Activated naive CD8-positive, alpha-beta T cell treated with anti-CD3 and anti-CD28 coated beads, Interleukin-2, amount 10 ng/mL, durations not matched to agents 7 days and 5 days (primary cell): ENCODE measurements at regions not wholly inside any gene's neighbourhood (a gene's known extent, or its start where the extent isn't known, plus 50 kb on each side); places are given as distances from the start of the nearest gene placed in this dataset.
"Not testable (repeated sequence)": the region's sequence is repeated elsewhere in the genome, so short reads cannot be mapped to it uniquely, and the experiment has no call there.

ENCODE experiments used
- ATAC-seq: fragments of 150-1000 bp; cut with Tn5 transposase; one replicate; pipeline ENCODE4 v1.10.0; 2021; ENCODE audit warnings: low read depth, moderate library complexity
- POLR2A ChIA-PET: fragments of 350-600 bp; sonication (Branson Sonifier 250); formaldehyde crosslinking; loops from one replicate; lab custom pipeline; 2021; ENCODE audit warnings: antibody characterized with exemption; lab: Charles Lee
- DNase-seq: peaks from one replicate; pipeline ENCODE4 v3.0.0; 2021
- H3K27ac Mint-ChIP-seq: one replicate; pipeline ENCODE4 v1.8.0; 2022; ENCODE audit warnings: mild to moderate bottlenecking, mixed read lengths
- H3K27me3 Mint-ChIP-seq: one replicate; pipeline ENCODE4 v1.8.0; 2022; ENCODE audit warnings: mild to moderate bottlenecking, moderate library complexity, mixed read lengths
- H3K36me3 Mint-ChIP-seq: one replicate; pipeline ENCODE4 v1.8.0; 2021; ENCODE audit warnings: mild to moderate bottlenecking, mixed read lengths
- H3K4me1 Mint-ChIP-seq: one replicate; pipeline ENCODE4 v1.8.0; 2021; ENCODE audit warnings: mixed read lengths
- H3K4me3 Mint-ChIP-seq: one replicate; pipeline ENCODE4 v1.8.0; 2022; ENCODE audit warnings: mild to moderate bottlenecking, moderate library complexity, mixed read lengths
- H3K9me3 Mint-ChIP-seq: one replicate; pipeline ENCODE4 v1.8.0; 2021; ENCODE audit warnings: mixed read lengths

DNA sequence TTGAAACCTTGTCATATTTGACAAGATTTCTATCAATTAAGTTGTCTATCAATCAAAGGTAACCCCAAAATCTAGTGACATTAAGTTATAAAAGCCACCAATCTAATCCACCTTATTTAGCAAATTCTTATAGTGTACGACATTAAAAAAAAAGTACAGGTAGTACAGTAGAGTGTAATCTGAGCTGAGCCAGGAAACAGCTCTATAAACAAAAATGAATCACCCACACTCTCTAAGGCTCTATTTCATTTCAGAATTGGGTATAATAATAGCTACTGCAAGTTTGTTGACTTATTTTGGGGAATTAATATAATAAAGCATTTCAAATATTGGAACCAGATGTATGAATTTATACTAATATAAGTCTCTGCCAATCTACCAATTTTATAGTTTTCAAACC lies 342.4 kb upstream of the FLRT2 start:
- POLR2A ChIA-PET: no interaction called here
- DNase-seq (no peak), ATAC-seq (no peak)
- Mint-ChIP-seq H3K36me3 (no peaks in the 10 kb centered on the region), H3K27ac (no peak overlapping the region), H3K4me3 (no peak overlapping the region), H3K9me3 (peaks cover 1% of the 10 kb centered on the region), H3K4me1 (no peaks in the 10 kb centered on the region), H3K27me3 (no peaks in the 10 kb centered on the region)

DNA sequence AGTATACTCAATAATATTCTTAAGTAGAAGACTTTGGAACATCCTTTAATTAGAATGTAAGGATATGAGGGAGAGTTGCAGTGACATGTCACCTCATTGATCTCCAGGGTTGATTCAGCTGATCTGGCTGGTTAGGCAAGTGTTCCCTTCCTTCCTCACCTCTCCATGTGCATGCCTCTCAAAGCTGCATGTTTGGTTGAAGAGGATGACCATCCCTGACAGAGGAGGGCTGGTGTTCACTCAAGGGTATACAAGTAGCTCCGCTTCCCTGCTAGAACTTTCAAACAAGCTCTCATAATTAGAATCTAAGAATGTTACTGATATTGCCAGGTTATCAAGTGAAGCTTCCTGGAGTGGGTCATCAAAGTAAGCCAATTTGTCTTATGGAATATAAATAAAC lies 341.1 kb upstream of the FLRT2 start:
- H3K27me3 Mint-ChIP-seq: no peaks in the 10 kb centered on the region
- H3K4me3 Mint-ChIP-seq: no peak overlapping the region
- ATAC-seq (no peak), DNase-seq (no peak)
- no peaks in the 10 kb centered on the region for H3K36me3 Mint-ChIP-seq
- H3K9me3 Mint-ChIP-seq: peaks cover 3% of the 10 kb centered on the region
- no peaks in the 10 kb centered on the region for H3K4me1 Mint-ChIP-seq
- H3K27ac Mint-ChIP-seq: no peak overlapping the region
- POLR2A ChIA-PET: no interaction called here

DNA sequence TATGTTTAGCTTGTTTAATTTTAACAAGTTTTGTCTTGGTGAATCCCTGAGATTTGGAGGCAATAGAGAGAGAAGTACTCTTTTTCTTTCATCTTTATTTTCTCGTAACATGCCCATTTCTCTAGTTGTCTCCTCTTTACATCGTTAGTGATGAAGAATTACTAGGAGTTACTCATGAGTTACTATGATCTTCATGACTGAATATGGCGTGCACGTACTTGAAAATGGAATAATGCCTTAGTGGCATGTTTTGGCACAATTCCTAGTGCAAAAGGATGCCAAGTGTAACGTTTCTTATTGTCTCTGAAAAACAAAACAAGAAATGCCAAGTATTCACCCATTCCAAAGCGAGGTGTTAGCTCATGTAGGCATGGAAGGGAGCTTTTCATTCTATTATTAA lies 340.7 kb upstream of the FLRT2 start:
- ATAC-seq, H3K27ac Mint-ChIP-seq, DNase-seq, H3K36me3 Mint-ChIP-seq, H3K9me3 Mint-ChIP-seq, H3K4me3 Mint-ChIP-seq, H3K27me3 Mint-ChIP-seq, POLR2A ChIA-PET, H3K4me1 Mint-ChIP-seq: not testable (repeated sequence)

DNA sequence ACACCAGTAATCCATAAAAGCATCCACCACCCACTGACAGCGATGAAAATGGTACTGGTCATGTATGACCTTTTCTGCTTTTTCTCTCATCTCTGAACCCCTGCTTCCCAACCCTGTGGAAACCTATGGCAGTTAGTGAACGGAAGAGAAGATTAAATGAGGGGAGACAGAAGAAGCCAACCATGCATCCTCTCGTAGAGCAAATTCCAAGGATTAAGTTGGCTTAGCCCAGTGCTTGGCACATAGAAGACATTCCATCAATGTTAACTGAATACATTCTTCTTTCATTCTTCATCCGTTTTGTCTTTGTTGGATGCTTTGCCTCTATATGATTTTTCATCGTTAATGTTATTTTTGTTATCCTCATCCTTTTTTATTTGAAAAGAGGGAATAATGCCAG lies 339.7 kb upstream of the FLRT2 start:
- Mint-ChIP-seq H3K36me3 (no peaks in the 10 kb centered on the region), H3K27me3 (no peaks in the 10 kb centered on the region), H3K9me3 (peaks cover 3% of the 10 kb centered on the region), H3K4me3 (no peak overlapping the region), H3K4me1 (no peaks in the 10 kb centered on the region), H3K27ac (no peak overlapping the region)
- POLR2A ChIA-PET: no interaction called here
- ATAC-seq (no peak), DNase-seq (no peak)

DNA sequence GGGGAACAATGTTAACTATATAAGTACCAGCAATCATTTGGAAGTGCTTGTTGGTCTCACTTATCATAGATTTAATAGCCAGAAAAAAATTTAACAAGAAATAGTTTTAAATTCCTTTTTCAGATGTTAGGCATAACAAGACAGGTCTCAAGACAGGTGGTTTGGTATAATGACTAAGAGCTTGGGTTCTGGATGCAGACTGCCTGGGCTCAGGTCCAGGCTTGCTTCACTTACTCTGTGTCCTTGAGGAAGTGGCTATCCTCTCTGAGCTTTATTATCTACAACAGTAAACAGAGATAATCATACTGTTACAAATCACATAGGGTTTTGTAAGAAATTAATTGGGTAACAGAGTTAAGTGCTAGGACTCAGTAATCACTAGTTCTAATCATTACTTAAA lies 338.0 kb upstream of the FLRT2 start:
- H3K4me1 Mint-ChIP-seq: no peaks in the 10 kb centered on the region
- H3K4me3 Mint-ChIP-seq: no peak overlapping the region
- no peaks in the 10 kb centered on the region for H3K27me3 Mint-ChIP-seq
- H3K9me3 Mint-ChIP-seq: peaks cover 3% of the 10 kb centered on the region
- POLR2A ChIA-PET: no interaction called here
- H3K36me3 Mint-ChIP-seq: no peaks in the 10 kb centered on the region
- no peak for ATAC-seq
- no peak for DNase-seq
- no peak overlapping the region for H3K27ac Mint-ChIP-seq

DNA sequence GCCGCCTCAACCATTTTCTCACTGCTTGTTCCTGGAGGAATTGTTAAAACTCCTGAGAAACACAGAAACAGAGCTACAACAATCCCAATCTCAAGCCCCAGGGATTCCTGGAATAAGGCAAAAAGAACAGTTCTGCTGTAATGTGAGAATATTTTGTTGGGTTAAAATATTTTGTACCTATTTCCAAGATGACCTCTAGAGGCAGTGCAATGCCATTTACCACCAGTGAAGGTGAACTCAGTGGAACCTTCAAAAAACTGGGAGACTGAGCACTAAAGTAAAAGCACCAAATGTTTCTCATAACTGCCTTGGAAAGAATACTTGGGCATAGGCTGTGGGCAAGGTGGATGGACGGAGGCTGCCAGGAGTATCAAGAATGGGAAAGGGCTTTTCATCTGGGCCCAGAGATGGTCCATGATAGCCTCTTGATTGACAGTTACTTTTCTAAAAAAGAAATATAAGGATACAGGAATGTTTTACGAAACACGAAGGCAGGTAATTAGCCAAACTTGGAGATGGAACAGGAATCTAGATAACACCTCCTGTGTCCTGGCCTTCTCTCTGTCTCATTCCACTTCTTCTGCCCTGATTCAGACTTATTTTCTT lies 334.0 kb upstream of the FLRT2 start:
- ATAC-seq (no peak), DNase-seq (no peak)
- no peaks in the 10 kb centered on the region for H3K4me1 Mint-ChIP-seq
- H3K27me3 Mint-ChIP-seq: no peaks in the 10 kb centered on the region
- no peaks in the 10 kb centered on the region for H3K36me3 Mint-ChIP-seq
- POLR2A ChIA-PET: no interaction called here
- H3K27ac Mint-ChIP-seq: no peak overlapping the region
- peaks cover 4% of the 10 kb centered on the region for H3K9me3 Mint-ChIP-seq
- no peak overlapping the region for H3K4me3 Mint-ChIP-seq

DNA sequence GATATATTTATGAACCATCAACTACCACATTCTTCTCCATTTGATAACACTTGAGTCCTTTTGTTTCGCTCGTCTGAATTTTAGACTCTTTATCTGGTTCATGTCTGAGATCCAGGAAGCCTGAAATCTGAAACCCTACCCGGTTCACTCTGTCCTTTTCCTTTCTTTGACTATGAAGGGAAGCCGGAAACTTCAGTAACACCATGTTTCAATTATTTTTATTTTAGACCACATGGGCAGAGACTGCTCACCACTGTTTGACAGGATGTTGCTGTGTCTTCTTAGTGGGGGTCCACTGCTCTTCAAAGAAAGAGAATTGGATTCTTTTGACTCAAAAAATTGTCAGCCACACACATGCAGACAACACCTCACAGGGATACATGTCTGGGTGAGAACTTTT lies 331.9 kb upstream of the FLRT2 start:
- H3K27me3 Mint-ChIP-seq: no peaks in the 10 kb centered on the region
- POLR2A ChIA-PET: no interaction called here
- ATAC-seq: no peak

DNA sequence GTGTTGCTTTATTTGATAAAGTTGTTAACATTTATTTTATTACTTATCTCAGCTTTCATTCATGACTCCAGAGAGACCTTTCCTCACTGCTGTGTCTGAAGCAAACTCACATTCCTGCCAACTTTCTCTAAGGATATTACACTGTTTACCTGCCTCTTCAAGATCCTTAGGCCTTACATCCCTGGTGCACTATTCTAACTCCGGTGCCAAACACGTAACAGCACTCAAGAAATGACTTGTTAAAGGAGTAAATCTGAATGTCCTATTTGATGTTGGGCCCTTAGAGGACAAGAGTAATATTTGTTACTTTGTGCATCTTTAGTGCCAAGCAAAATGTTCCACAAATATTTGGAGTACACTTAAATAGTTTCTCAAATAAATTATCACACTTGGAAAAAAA lies 324.1 kb upstream of the FLRT2 start:
- Mint-ChIP-seq H3K27ac (no peak overlapping the region), H3K4me3 (no peak overlapping the region), H3K4me1 (no peaks in the 10 kb centered on the region), H3K9me3 (no peaks in the 10 kb centered on the region), H3K27me3 (no peaks in the 10 kb centered on the region), H3K36me3 (no peaks in the 10 kb centered on the region)
- no peak for ATAC-seq
- POLR2A ChIA-PET: no interaction called here
- DNase-seq: no peak

More for the DNA sequence above, 331.9 kb upstream of the FLRT2 start:
- Mint-ChIP-seq H3K36me3 (no peaks in the 10 kb centered on the region), H3K9me3 (peaks cover 4% of the 10 kb centered on the region), H3K4me3 (no peak overlapping the region), H3K27ac (no peak overlapping the region), H3K4me1 (no peaks in the 10 kb centered on the region)
- no peak for DNase-seq

DNA sequence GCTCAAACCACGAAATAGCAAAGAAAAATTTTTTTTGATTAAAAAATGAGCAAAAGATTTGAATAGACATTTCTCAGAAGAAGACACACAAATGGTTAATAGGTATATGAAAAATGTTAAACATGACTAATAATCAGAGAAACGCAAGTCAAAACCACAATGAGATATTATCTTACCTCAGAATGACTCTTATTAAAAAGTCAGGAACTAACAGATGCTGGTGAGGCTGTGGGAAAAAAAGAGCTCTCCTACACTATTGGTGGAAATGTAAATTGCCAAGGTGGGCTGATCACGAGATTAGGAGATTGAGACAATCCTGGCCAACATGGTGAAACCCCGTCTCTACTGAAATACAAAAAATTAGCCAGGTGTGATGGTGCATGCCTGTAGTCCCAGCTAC lies 315.5 kb upstream of the FLRT2 start:
- no peak overlapping the region for H3K27ac Mint-ChIP-seq
- H3K4me3 Mint-ChIP-seq: no peak overlapping the region
- no peaks in the 10 kb centered on the region for H3K27me3 Mint-ChIP-seq
- no peaks in the 10 kb centered on the region for H3K36me3 Mint-ChIP-seq
- H3K4me1 Mint-ChIP-seq: no peaks in the 10 kb centered on the region
- ATAC-seq: no peak
- POLR2A ChIA-PET: no interaction called here
- DNase-seq: no peak
- peaks cover 4% of the 10 kb centered on the region for H3K9me3 Mint-ChIP-seq

DNA sequence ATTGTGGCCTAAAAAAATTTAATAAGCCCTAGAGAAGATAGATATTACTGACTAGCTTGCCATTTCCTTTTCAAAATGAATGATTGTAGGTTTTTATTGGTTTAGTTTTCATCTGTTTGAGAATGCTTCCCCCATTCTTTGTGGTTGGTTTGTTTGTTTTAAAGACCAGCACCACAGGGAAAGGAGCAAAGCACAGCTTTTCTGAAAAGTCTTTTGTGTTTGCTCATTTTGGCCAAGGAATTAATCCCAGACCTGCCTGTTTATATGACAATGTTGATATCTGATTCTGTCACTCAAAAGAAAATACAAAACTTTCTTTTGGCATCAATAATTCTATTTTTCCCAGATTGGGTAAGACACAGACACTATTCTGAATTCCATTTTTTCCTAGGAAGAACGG lies 312.5 kb upstream of the FLRT2 start:
- POLR2A ChIA-PET: no interaction called here
- Mint-ChIP-seq H3K4me3 (no peak overlapping the region), H3K4me1 (no peaks in the 10 kb centered on the region), H3K27me3 (no peaks in the 10 kb centered on the region), H3K27ac (no peak overlapping the region), H3K36me3 (no peaks in the 10 kb centered on the region), H3K9me3 (peaks cover 4% of the 10 kb centered on the region)
- no peak for ATAC-seq
- DNase-seq: no peak

DNA sequence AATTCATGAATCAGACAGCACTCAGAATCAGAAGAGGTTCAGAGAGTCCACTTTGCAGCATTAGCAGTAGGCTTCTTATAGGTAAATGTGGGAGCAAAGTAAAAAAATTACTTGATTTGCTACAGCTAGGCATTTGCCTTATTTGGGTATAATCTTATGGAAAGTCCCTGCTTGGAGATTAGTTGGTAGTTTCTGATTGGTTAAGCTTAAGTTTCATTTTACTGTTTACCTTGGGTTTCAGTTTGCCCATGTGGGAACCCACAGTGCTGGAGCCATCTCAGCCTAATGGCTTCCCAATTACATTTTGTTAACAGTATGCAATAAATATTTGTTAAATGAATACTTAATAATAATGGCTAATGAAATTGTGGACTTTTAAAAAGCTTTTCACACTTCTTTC lies 311.0 kb upstream of the FLRT2 start:
- POLR2A ChIA-PET: no interaction called here
- H3K4me3 Mint-ChIP-seq: no peak overlapping the region
- no peak for ATAC-seq

DNA sequence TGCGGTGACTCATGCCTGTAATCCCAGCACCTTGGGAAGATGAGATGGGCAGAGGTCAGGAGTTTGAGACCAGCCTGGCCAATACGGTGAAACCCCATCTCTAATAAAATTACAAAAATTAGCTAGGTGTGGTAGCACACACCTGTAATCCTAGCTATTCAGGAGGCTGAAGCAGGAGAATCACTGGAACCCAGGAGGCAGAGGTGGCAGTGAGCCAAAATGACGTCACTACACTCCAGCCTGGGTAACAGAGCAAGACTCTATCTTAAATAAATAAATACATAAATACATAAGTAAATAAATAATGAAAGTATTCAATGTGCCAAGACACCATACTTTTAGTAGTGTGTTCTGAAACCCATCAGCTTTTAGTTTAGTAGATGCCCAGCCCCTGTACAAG lies 308.1 kb upstream of the FLRT2 start:
- DNase-seq: no peak
- no peak overlapping the region for H3K27ac Mint-ChIP-seq

More for the DNA sequence above, 311.0 kb upstream of the FLRT2 start:
- H3K27me3 Mint-ChIP-seq: no peaks in the 10 kb centered on the region
- peaks cover 2% of the 10 kb centered on the region for H3K9me3 Mint-ChIP-seq
- H3K27ac Mint-ChIP-seq: no peak overlapping the region
- no peaks in the 10 kb centered on the region for H3K36me3 Mint-ChIP-seq
- no peak for DNase-seq
- no peaks in the 10 kb centered on the region for H3K4me1 Mint-ChIP-seq

DNA sequence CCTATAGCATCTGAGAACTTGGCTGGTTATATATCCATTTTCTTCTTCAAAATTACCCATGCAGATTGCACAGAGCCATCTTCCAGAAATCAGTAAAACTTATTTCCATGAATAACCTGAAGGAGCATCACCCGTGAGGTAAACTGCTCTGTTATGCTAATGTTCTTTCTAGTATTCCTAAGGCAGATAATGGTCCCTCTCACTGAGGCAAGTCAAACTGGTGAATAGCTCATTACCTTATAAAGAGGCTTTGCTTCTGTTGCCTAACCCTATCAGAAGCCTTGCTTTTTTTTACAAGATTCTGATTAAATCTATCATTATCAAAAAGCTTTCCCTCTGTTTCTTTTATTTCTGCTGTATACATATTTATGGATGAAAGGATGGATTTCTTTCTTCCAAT lies 307.6 kb upstream of the FLRT2 start:
- H3K27me3 Mint-ChIP-seq: no peaks in the 10 kb centered on the region
- H3K36me3 Mint-ChIP-seq: no peaks in the 10 kb centered on the region
- no peak overlapping the region for H3K27ac Mint-ChIP-seq
- no peak for DNase-seq
- no peaks in the 10 kb centered on the region for H3K4me1 Mint-ChIP-seq
- H3K9me3 Mint-ChIP-seq: peaks cover 4% of the 10 kb centered on the region
- ATAC-seq: no peak
- H3K4me3 Mint-ChIP-seq: no peak overlapping the region
- POLR2A ChIA-PET: interaction anchor here (0.6 kb wide), 1 partner anchor 19 kb away, joined by 4 read pairs; no protein-coding TSS in a partner anchor

More for the DNA sequence above, 308.1 kb upstream of the FLRT2 start:
- no peaks in the 10 kb centered on the region for H3K27me3 Mint-ChIP-seq
- POLR2A ChIA-PET: interaction anchor here (0.6 kb wide), 1 partner anchor 18 kb away, joined by 4 read pairs; no protein-coding TSS in a partner anchor
- no peaks in the 10 kb centered on the region for H3K4me1 Mint-ChIP-seq
- no peaks in the 10 kb centered on the region for H3K36me3 Mint-ChIP-seq
- ATAC-seq: no peak
- H3K9me3 Mint-ChIP-seq: peaks cover 4% of the 10 kb centered on the region
- H3K4me3 Mint-ChIP-seq: no peak overlapping the region

DNA sequence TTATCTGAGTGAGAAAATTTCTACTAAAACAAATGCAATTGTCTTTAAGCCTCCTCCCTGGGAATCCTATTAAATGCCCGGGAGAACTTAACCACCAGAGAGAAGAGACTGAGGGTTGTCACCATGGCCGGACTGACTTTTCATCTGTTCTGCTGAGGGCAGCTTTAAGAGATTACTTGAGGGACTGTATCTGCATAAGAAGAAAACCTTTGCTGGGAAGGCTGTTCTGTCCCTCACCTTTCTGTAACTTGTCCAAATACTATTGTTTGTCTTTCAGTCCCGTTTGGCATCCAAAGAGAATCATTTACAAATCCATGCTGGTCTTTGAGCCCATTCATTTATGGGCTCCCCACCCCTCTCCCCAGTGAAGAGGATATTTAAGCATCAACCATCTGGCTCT lies 306.3 kb upstream of the FLRT2 start:
- DNase-seq: no peak
- ATAC-seq: no peak
- POLR2A ChIA-PET: no interaction called here
- H3K27ac Mint-ChIP-seq: no peak overlapping the region
- no peaks in the 10 kb centered on the region for H3K27me3 Mint-ChIP-seq
- no peaks in the 10 kb centered on the region for H3K36me3 Mint-ChIP-seq
- H3K4me1 Mint-ChIP-seq: no peaks in the 10 kb centered on the region
- peaks cover 6% of the 10 kb centered on the region for H3K9me3 Mint-ChIP-seq
- H3K4me3 Mint-ChIP-seq: no peak overlapping the region

DNA sequence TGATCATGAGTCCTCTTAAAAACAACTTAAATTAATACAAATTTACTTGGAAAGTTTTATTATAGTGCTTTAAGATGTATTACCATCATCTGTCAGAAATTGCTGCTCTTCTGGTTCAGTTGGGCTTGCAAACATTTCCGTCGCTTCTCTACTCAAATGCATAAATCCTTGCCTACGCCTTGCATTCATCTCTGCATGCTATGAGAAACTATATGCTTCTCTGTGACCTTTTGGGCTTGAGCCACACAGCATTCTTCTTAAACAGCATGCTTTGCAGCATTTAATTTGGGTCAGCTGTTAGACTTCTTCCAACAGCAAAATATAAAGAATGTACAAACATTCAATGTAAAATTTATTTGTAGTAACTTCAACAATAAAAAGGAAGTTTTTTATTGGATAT lies 305.7 kb upstream of the FLRT2 start:
- POLR2A ChIA-PET: no interaction called here
- Mint-ChIP-seq H3K4me3 (no peak overlapping the region), H3K9me3 (peaks cover 6% of the 10 kb centered on the region), H3K27ac (no peak overlapping the region), H3K36me3 (no peaks in the 10 kb centered on the region), H3K4me1 (no peaks in the 10 kb centered on the region), H3K27me3 (no peaks in the 10 kb centered on the region)
- ATAC-seq (no peak), DNase-seq (no peak)
